Activated naive CD8-positive, alpha-beta T cell treated with anti-CD3 and anti-CD28 coated beads, Interleukin-2, amount 10 ng/mL, durations not matched to agents 7 days and 5 days (primary cell): ENCODE measurements at regions not wholly inside any gene's neighbourhood (a gene's known extent, or its start where the extent isn't known, plus 50 kb on each side); places are given as distances from the start of the nearest gene placed in this dataset.
A peak's percentile ranks its signal among the peaks of the same experiment; 100 is the strongest.

ENCODE experiments used
- ATAC-seq: fragments of 150-1000 bp; cut with Tn5 transposase; one replicate; pipeline ENCODE4 v1.10.0; 2021; ENCODE audit warnings: low read depth, moderate library complexity
- POLR2A ChIA-PET: fragments of 350-600 bp; sonication (Branson Sonifier 250); formaldehyde crosslinking; loops from one replicate; lab custom pipeline; 2021; ENCODE audit warnings: antibody characterized with exemption; lab: Charles Lee
- DNase-seq: peaks from one replicate; pipeline ENCODE4 v3.0.0; 2021
- H3K27ac Mint-ChIP-seq: one replicate; pipeline ENCODE4 v1.8.0; 2022; ENCODE audit warnings: mild to moderate bottlenecking, mixed read lengths
- H3K27me3 Mint-ChIP-seq: one replicate; pipeline ENCODE4 v1.8.0; 2022; ENCODE audit warnings: mild to moderate bottlenecking, moderate library complexity, mixed read lengths
- H3K36me3 Mint-ChIP-seq: one replicate; pipeline ENCODE4 v1.8.0; 2021; ENCODE audit warnings: mild to moderate bottlenecking, mixed read lengths
- H3K4me1 Mint-ChIP-seq: one replicate; pipeline ENCODE4 v1.8.0; 2021; ENCODE audit warnings: mixed read lengths
- H3K4me3 Mint-ChIP-seq: one replicate; pipeline ENCODE4 v1.8.0; 2022; ENCODE audit warnings: mild to moderate bottlenecking, moderate library complexity, mixed read lengths
- H3K9me3 Mint-ChIP-seq: one replicate; pipeline ENCODE4 v1.8.0; 2021; ENCODE audit warnings: mixed read lengths

DNA sequence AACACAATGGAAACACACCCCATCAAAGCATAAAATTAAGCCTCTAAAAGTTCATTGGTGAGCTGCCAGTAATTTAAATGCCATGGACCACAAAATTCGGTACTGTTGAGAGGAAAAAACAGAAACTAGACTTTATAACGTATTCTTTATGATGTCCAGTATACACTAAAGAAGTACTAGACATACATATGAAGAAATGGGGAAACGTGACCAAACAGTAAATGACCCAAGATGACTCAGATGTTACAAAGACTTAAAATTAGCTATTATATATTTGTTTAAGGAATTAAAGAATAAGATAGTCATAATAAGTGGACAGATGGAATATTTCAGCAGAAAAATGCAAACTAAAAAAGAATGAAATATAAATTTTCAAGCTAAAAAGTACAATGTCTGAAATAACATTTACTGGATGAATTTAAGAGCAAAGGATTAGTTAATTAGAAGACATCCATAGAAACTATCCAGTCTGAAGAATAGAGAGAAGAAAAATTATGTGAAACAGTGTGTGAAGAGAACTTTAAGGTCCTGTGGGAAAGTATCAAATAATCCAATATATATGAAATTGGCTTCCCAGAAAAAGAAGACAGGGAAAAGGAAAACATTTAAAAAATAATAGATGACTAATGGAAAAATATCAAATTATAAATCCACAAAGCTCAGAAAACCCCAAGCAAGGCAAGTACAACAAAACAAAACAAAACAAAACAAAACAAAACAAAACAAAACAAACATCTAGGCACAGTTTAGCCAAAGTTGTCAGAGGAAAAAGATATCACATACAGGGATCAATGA is 69.4 kb downstream of the SAMD9 start:
- H3K36me3 Mint-ChIP-seq, result no peaks in the 10 kb centered on the region
- peaks cover 4% of the 10 kb centered on the region for H3K4me1 Mint-ChIP-seq
- DNase-seq (no peak), ATAC-seq (no peak)
- peaks cover 19% of the 10 kb centered on the region for H3K27me3 Mint-ChIP-seq
- POLR2A ChIA-PET, result no interaction called here
- no peak overlapping the region for H3K4me3 Mint-ChIP-seq
- no peaks in the 10 kb centered on the region for H3K9me3 Mint-ChIP-seq
- H3K27ac Mint-ChIP-seq, result no peak overlapping the region

GRCh38 chr7:93047514-93048099 is 70.2 kb downstream of the SAMD9 start:
- H3K36me3 Mint-ChIP-seq, result no peaks in the 10 kb centered on the region
- no peaks in the 10 kb centered on the region for H3K9me3 Mint-ChIP-seq
- no peak overlapping the region for H3K4me3 Mint-ChIP-seq
- POLR2A ChIA-PET, result interaction anchor here (0.5 kb wide), 1 partner anchor 483 kb away, joined by 3 read pairs; no protein-coding TSS in a partner anchor
- peaks cover 18% of the 10 kb centered on the region for H3K27me3 Mint-ChIP-seq
- no peak overlapping the region for H3K27ac Mint-ChIP-seq
- no peak for ATAC-seq
- peaks cover 2% of the 10 kb centered on the region for H3K4me1 Mint-ChIP-seq
- no peak for DNase-seq

DNA sequence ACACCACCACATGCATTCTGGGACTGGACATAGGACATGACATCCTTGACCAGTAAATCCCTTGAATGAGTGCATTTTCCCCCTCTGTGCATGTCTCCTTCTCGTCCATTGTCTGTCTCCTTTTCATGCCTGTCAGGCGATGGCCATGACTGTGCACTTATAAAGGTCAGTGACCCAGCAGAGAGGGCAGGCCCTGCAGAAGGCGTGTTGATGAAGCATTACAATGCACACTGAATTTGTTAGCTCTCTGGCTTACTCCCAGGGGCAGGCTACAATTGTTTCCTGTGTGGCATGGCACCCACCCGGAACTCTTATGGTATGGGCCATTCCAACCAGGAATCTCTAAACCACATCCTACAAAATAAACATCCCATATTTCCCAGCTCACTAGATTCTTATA is 71.1 kb downstream of the SAMD9 start:
- H3K36me3 Mint-ChIP-seq, result no peaks in the 10 kb centered on the region
- POLR2A ChIA-PET, result interaction anchor here (0.5 kb wide), 1 partner anchor 482 kb away, joined by 3 read pairs; no protein-coding TSS in a partner anchor
- H3K9me3 Mint-ChIP-seq, result no peaks in the 10 kb centered on the region
- peaks cover 16% of the 10 kb centered on the region for H3K27me3 Mint-ChIP-seq
- H3K4me1 Mint-ChIP-seq, result no peaks in the 10 kb centered on the region
- DNase-seq (no peak), ATAC-seq (no peak)
- no peak overlapping the region for H3K27ac Mint-ChIP-seq
- H3K4me3 Mint-ChIP-seq, result no peak overlapping the region

- Mint-ChIP-seq H3K9me3 (no peaks in the 10 kb centered on the region), H3K27me3 (peaks cover 12% of the 10 kb centered on the region), H3K27ac (no peak overlapping the region), H3K4me3 (no peak overlapping the region), H3K36me3 (no peaks in the 10 kb centered on the region), H3K4me1 (no peaks in the 10 kb centered on the region)
- DNase-seq (no peak), ATAC-seq (no peak)
- POLR2A ChIA-PET, result no interaction called here
Measured at GRCh38 chr7:93044147-93044810, 73.5 kb downstream of the SAMD9 start.

DNA sequence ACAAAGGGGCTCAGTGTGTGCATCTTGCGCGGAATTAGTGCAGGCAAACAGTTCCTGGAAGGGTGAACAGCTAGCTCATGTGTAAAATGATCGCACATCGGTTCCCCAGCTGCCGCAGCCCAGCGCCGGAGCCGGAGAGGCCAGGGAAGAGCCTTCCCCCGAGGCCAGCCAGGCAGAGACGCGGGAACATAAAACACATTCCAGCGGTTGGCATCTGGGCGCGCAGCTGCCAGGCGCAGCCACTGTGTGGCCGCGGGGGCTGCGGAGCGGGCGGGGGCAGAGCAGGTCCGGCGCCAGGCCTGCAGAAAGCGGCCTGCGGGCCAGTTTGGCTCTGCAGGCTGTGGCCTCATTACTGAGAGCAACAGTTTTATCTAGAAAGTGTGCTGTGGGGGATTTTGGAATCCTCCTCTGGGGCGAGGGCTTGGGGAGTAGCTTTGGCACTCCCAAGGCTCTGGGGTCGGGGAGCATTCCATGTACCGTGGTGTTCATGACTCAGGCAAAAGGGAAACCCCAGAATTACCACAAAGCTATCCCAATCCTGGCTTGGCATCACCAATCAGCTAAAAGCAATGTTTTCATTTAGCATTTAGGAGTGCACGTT is 74.3 kb downstream of the SAMD9 start:
- Mint-ChIP-seq H3K4me3 (no peak overlapping the region), H3K9me3 (peaks cover 1% of the 10 kb centered on the region), H3K4me1 (no peaks in the 10 kb centered on the region), H3K36me3 (no peaks in the 10 kb centered on the region), H3K27me3 (peaks cover 12% of the 10 kb centered on the region), H3K27ac (no peak overlapping the region)
- POLR2A ChIA-PET, result no interaction called here
- no peak for ATAC-seq
- DNase-seq, result no peak

- Mint-ChIP-seq H3K9me3 (peaks cover 5% of the 10 kb centered on the region), H3K4me1 (peaks cover 16% of the 10 kb centered on the region), H3K36me3 (no peaks in the 10 kb centered on the region), H3K27me3 (peaks cover 3% of the 10 kb centered on the region), H3K4me3 (no peak overlapping the region), H3K27ac (no peak overlapping the region)
- DNase-seq (no peak), ATAC-seq (no peak)
- POLR2A ChIA-PET, result no interaction called here
Measured at GRCh38 chr7:93040355-93040754, 77.4 kb downstream of the SAMD9 start.

GRCh38 chr7:93039786-93040185 is 78.0 kb downstream of the SAMD9 start:
- DNase-seq (no peak), ATAC-seq (no peak)
- Mint-ChIP-seq H3K9me3 (peaks cover 5% of the 10 kb centered on the region), H3K36me3 (no peaks in the 10 kb centered on the region), H3K4me3 (no peak overlapping the region), H3K27ac (no peak overlapping the region), H3K27me3 (peaks cover 3% of the 10 kb centered on the region), H3K4me1 (peaks cover 16% of the 10 kb centered on the region)
- POLR2A ChIA-PET, result no interaction called here

DNA sequence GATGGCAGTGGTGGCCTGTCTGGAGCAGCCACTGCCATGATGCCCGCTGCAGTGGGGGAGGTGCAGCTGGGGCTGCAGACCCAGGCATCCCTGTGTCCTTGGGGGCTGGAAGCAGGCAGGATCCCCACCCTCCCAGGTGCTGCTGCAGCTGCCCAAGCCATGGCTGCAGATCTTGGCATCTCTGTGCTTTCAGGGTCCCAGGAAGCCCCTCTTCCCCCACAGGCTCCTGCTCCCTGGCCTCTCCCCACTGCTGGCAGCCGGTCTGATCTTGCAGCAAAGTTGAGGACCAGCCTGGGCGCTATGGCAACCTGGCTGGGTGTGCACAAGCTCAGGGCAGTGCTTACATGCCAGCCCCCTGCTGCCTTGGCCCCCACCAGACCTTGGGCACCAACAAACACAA is 78.5 kb downstream of the SAMD9 start:
- peaks cover 3% of the 10 kb centered on the region for H3K27me3 Mint-ChIP-seq
- no peaks in the 10 kb centered on the region for H3K36me3 Mint-ChIP-seq
- H3K4me3 Mint-ChIP-seq, result no peak overlapping the region
- ATAC-seq (no peak), DNase-seq (no peak)
- POLR2A ChIA-PET, result no interaction called here
- H3K27ac Mint-ChIP-seq, result no peak overlapping the region
- H3K9me3 Mint-ChIP-seq, result peaks cover 5% of the 10 kb centered on the region
- peaks cover 16% of the 10 kb centered on the region for H3K4me1 Mint-ChIP-seq

GRCh38 chr7:93036807-93037206 is 81.0 kb downstream of the SAMD9 start:
- peaks cover 8% of the 10 kb centered on the region for H3K36me3 Mint-ChIP-seq
- H3K4me3 Mint-ChIP-seq, result no peak overlapping the region
- peaks cover 12% of the 10 kb centered on the region for H3K9me3 Mint-ChIP-seq
- peak; percentile 90 for ATAC-seq
- DNase-seq, result no peak
- H3K27me3 Mint-ChIP-seq, result peaks cover 5% of the 10 kb centered on the region
- POLR2A ChIA-PET, result no interaction called here
- H3K27ac Mint-ChIP-seq, result peak overlapping the region; percentile 44
- peaks cover 16% of the 10 kb centered on the region for H3K4me1 Mint-ChIP-seq

GRCh38 chr7:93036149-93036640 is 81.6 kb downstream of the SAMD9 start:
- Mint-ChIP-seq H3K4me1 (peaks cover 16% of the 10 kb centered on the region), H3K27ac (peak overlapping the region; percentile 44)
- no peak for DNase-seq

GRCh38 chr7:93031795-93032194 is 86.0 kb downstream of the SAMD9 start:
- ATAC-seq, result no peak
- H3K4me1 Mint-ChIP-seq, result peaks cover 11% of the 10 kb centered on the region
- H3K9me3 Mint-ChIP-seq, result peaks cover 23% of the 10 kb centered on the region
- no peak overlapping the region for H3K4me3 Mint-ChIP-seq
- no peak overlapping the region for H3K27ac Mint-ChIP-seq
- H3K27me3 Mint-ChIP-seq, result peaks cover 5% of the 10 kb centered on the region
- H3K36me3 Mint-ChIP-seq, result peaks cover 12% of the 10 kb centered on the region
- POLR2A ChIA-PET, result no interaction called here
- DNase-seq, result no peak

More at GRCh38 chr7:93036149-93036640, 81.6 kb downstream of the SAMD9 start:
- POLR2A ChIA-PET, result no interaction called here
- no peak for ATAC-seq
- Mint-ChIP-seq H3K36me3 (peaks cover 11% of the 10 kb centered on the region), H3K4me3 (no peak overlapping the region), H3K9me3 (peaks cover 16% of the 10 kb centered on the region), H3K27me3 (peaks cover 5% of the 10 kb centered on the region)

DNA sequence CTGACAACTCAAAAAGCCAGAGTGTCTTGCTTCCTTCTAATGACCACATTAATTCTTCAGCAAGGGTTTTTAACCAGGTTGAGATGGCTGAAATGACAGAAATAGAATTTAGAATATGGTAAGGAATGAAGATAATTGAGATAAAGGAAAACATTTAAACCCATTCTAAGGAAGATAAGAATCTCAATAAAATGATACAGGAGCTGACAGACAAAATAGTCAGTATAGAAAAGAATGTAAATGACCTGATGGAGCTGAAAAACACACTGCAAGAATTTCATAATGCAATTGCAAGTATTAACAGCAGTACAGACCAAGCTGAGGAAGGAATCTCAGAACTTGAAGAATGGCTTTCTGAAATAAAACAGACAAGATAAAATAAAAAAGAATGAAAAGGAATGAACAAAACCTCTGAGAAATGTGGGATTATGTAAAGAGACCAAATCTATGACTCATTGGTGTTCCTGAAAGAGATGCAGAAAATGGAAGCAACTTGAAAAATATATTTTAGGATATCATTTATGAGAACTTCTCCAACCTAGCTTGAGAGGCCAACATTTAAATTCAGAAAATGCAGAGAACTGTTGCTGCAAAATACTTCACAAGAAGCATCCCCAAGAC is 87.1 kb downstream of the SAMD9 start:
- no peak overlapping the region for H3K27ac Mint-ChIP-seq
- H3K27me3 Mint-ChIP-seq, result peaks cover 8% of the 10 kb centered on the region
- H3K9me3 Mint-ChIP-seq, result peaks cover 23% of the 10 kb centered on the region
- H3K4me3 Mint-ChIP-seq, result no peak overlapping the region
- peaks cover 12% of the 10 kb centered on the region for H3K36me3 Mint-ChIP-seq
- ATAC-seq (no peak), DNase-seq (no peak)
- H3K4me1 Mint-ChIP-seq, result peaks cover 6% of the 10 kb centered on the region
- POLR2A ChIA-PET, result no interaction called here

GRCh38 chr7:93029056-93029455 is 88.7 kb downstream of the SAMD9 start:
- ATAC-seq (no peak), DNase-seq (no peak)
- H3K4me1 Mint-ChIP-seq, result peaks cover 7% of the 10 kb centered on the region
- no peak overlapping the region for H3K4me3 Mint-ChIP-seq
- H3K36me3 Mint-ChIP-seq, result peaks cover 12% of the 10 kb centered on the region
- POLR2A ChIA-PET, result no interaction called here
- no peak overlapping the region for H3K27ac Mint-ChIP-seq
- peaks cover 19% of the 10 kb centered on the region for H3K9me3 Mint-ChIP-seq
- H3K27me3 Mint-ChIP-seq, result peaks cover 9% of the 10 kb centered on the region
